ENCODE measurements at regions not wholly inside any gene's neighbourhood (a gene's known extent, or its start where the extent isn't known, plus 50 kb on each side); places are given as distances from the start of the nearest gene placed in this dataset.

DNA sequence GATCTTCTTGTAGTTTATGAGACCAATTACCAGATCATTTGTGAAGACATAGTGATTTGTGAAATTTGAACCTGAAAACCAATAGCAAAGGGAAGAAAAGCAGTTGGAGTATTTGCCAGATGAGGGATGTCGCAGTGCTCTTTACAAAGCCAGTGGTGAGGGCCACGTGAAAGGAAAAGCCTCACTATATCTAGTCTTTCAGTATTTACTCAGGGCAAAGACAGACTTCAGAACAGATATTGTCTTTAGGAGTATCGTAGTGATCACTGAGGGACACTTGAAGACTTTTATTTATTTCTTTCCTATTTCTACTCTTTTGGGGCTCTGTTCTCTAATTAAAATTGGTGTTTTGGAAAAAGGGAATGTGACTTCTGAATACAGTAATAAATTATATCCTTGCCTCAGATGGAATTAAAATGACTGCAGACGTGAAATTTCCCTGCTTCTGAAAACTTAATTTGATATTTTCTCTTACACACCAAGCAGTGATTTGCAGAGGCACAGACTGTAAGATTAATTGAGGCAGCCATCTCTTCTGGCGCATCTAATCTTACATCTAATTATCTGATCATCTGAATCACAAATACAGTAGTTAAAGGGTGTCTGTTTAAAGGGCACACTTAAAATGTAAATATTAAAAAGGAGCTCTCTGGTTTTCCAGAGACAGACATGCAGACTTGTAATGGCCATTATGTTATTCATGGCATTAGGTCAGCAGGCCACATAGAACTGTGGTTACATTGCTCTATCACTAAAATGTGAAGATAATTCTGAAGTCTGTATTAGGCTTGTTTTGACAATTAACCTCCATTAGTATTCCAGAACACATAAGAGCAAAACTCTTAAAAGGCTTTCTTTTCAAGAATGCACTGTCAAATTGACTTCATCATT is 193.0 kb upstream of the GOLIM4 start:
- Histone ChIP-seq H3K36me3 (ENCODE audit: control insufficient read depth, insufficient read depth, low read length) (no peaks in the 10 kb centered on the region), H3K4me2 (ENCODE audit: low read length) (no peak overlapping the region), H3K4me1 (no peaks in the 10 kb centered on the region), H3K4me3 (ENCODE audit: low read depth, low read length) (no peak overlapping the region), H3K9me3 (ENCODE audit: control insufficient read depth, low read length) (no peaks in the 10 kb centered on the region), H2AFZ (no peak overlapping the region), H3K79me2 (no peaks in the 10 kb centered on the region), H3K9ac (no peak overlapping the region), H3K27me3 (ENCODE audit: control insufficient read depth, insufficient read depth, low read length) (no peaks in the 10 kb centered on the region), H3K27ac (no peak overlapping the region)
- TF ChIP-seq, protein P1, sequence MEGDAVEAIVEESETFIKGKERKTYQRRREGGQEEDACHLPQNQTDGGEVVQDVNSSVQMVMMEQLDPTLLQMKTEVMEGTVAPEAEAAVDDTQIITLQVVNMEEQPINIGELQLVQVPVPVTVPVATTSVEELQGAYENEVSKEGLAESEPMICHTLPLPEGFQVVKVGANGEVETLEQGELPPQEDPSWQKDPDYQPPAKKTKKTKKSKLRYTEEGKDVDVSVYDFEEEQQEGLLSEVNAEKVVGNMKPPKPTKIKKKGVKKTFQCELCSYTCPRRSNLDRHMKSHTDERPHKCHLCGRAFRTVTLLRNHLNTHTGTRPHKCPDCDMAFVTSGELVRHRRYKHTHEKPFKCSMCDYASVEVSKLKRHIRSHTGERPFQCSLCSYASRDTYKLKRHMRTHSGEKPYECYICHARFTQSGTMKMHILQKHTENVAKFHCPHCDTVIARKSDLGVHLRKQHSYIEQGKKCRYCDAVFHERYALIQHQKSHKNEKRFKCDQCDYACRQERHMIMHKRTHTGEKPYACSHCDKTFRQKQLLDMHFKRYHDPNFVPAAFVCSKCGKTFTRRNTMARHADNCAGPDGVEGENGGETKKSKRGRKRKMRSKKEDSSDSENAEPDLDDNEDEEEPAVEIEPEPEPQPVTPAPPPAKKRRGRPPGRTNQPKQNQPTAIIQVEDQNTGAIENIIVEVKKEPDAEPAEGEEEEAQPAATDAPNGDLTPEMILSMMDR (IDR thresholded peaks at IDR 0.05): no peak

DNA sequence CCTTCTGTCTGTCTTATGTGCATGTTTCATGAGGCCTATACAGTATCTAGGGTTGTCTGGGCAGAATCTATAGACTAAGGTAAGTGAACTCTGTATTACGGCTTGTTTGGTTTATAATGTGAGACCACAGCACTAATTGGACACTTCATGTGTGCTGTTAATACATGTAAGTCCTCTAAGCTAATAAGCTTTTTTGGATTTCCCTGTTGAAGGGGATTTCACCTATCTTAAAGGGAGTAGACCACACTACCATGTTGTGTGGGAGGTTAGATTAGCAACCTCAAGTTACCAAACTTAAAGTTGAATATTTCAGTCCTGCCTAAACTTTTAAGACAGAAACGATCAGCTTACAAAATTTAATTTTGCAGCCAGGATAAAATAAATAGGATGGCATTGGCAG is 189.8 kb upstream of the GOLIM4 start:
- Histone ChIP-seq H3K9ac (no peak overlapping the region), H3K79me2 (no peaks in the 10 kb centered on the region), H2AFZ (no peak overlapping the region), H3K4me3 (ENCODE audit: low read depth, low read length) (no peak overlapping the region), H3K36me3 (ENCODE audit: control insufficient read depth, insufficient read depth, low read length) (no peaks in the 10 kb centered on the region), H3K27ac (no peak overlapping the region), H3K4me1 (no peaks in the 10 kb centered on the region), H3K4me2 (ENCODE audit: low read length) (no peak overlapping the region), H3K9me3 (ENCODE audit: control insufficient read depth, low read length) (no peaks in the 10 kb centered on the region), H3K27me3 (ENCODE audit: control insufficient read depth, insufficient read depth, low read length) (no peaks in the 10 kb centered on the region)
- TF ChIP-seq, protein P1 (IDR thresholded peaks at IDR 0.05): no peak

DNA sequence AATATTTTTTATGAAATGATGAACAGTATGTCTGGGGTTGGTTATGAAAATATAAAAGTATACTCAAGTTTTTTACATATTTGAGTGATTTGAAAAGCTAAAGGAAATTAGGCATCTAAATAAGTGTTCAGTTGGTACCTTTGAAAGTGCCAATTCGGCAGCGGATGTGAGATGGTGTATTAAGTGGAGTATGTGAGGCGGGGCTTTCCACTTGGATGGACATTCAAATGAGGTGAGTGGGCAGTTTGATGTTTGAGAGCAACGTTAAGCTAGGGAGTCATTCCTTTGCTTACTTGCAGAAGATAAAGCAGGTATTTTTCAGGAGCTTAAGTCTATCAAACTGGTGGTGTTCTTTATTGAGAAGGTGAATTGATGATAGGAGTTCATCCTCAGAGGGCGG is 189.0 kb upstream of the GOLIM4 start:
- H3K4me3 ChIP-seq (ENCODE audit: low read depth, low read length): no peak overlapping the region
- H3K4me1 ChIP-seq: no peaks in the 10 kb centered on the region
- no peak overlapping the region for H3K9ac ChIP-seq
- no peaks in the 10 kb centered on the region for H3K79me2 ChIP-seq
- TF ChIP-seq, protein P1 (IDR thresholded peaks at IDR 0.05): no peak
- H2AFZ ChIP-seq: no peak overlapping the region
- H3K36me3 ChIP-seq (ENCODE audit: control insufficient read depth, insufficient read depth, low read length): no peaks in the 10 kb centered on the region
- H3K27ac ChIP-seq: no peak overlapping the region
- H3K27me3 ChIP-seq (ENCODE audit: control insufficient read depth, insufficient read depth, low read length): no peaks in the 10 kb centered on the region
- no peak overlapping the region for H3K4me2 ChIP-seq (ENCODE audit: low read length)
- no peaks in the 10 kb centered on the region for H3K9me3 ChIP-seq (ENCODE audit: control insufficient read depth, low read length)

DNA sequence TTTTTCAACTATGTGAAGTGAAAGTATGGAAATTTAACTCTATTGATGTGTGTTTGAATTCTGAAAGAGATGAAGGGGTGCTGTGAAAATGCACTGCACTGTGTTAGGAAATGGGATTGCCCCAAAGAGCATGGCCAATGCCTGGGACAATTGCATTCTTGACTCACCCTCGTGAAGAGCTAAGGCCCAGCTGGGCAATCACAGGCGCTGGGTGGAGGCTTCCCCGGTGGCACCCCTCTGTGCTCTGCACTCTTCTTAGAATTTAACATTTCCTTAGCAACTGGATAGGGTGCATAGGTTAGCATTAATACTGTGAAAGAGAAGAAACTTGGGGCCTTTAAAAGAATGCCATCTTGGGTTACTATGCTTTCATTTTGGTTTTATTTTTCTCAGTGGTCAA is 179.9 kb upstream of the GOLIM4 start:
- Histone ChIP-seq H3K4me3 (ENCODE audit: low read depth, low read length) (no peak overlapping the region), H3K27ac (no peak overlapping the region), H2AFZ (no peak overlapping the region), H3K4me2 (ENCODE audit: low read length) (no peak overlapping the region), H3K9me3 (ENCODE audit: control insufficient read depth, low read length) (no peaks in the 10 kb centered on the region), H3K79me2 (no peaks in the 10 kb centered on the region), H3K4me1 (no peaks in the 10 kb centered on the region), H3K36me3 (ENCODE audit: control insufficient read depth, insufficient read depth, low read length) (no peaks in the 10 kb centered on the region), H3K27me3 (ENCODE audit: control insufficient read depth, insufficient read depth, low read length) (no peaks in the 10 kb centered on the region), H3K9ac (no peak overlapping the region)
- TF ChIP-seq, protein P1 (IDR thresholded peaks at IDR 0.05): no peak

DNA sequence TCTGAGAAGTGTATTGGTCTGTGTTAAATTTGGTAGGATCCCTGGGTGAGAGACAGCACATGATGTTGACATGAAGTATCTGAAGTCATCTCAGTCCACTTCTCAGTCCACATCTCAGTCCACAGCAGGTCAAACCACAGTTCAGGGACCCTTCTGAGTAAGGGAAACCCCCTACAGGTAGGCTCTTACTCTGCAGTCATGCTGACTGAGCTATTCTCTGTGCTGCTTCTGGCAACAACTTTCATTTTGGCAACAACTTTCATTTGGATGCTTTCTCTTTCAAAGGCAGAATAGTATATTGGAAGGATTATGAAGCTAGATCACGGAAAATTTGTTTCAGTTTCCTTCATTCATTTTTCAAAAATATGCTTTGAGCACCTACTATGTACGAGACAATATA is 178.2 kb upstream of the GOLIM4 start:
- no peak overlapping the region for H3K4me3 ChIP-seq (ENCODE audit: low read depth, low read length)
- no peak overlapping the region for H3K9ac ChIP-seq
- TF ChIP-seq, protein P1 (IDR thresholded peaks at IDR 0.05): no peak
- no peaks in the 10 kb centered on the region for H3K9me3 ChIP-seq (ENCODE audit: control insufficient read depth, low read length)
- no peaks in the 10 kb centered on the region for H3K27me3 ChIP-seq (ENCODE audit: control insufficient read depth, insufficient read depth, low read length)
- H3K79me2 ChIP-seq: no peaks in the 10 kb centered on the region
- H3K36me3 ChIP-seq (ENCODE audit: control insufficient read depth, insufficient read depth, low read length): no peaks in the 10 kb centered on the region
- no peak overlapping the region for H2AFZ ChIP-seq
- H3K4me1 ChIP-seq: no peaks in the 10 kb centered on the region
- no peak overlapping the region for H3K4me2 ChIP-seq (ENCODE audit: low read length)
- H3K27ac ChIP-seq: no peak overlapping the region

Data from parathyroid adenoma (tissue), 2 donors.